GM18508 (cell line): ENCODE measurements at regions not wholly inside any gene's neighbourhood (a gene's known extent, or its start where the extent isn't known, plus 50 kb on each side); places are given as distances from the start of the nearest gene placed in this dataset.
"Not testable (repeated sequence)": the region's sequence is repeated elsewhere in the genome, so short reads cannot be mapped to it uniquely, and the experiment has no call there.

Source experiments
- ATAC-seq: cut with Tn5 transposase; IDR thresholded peaks from one replicate; pipeline ENCODE4 v1.9.1; 2021; ENCODE audit warnings: moderate number of reproducible peaks; ENCODE audit not compliant: insufficient read depth, unreplicated experiment

DNA sequence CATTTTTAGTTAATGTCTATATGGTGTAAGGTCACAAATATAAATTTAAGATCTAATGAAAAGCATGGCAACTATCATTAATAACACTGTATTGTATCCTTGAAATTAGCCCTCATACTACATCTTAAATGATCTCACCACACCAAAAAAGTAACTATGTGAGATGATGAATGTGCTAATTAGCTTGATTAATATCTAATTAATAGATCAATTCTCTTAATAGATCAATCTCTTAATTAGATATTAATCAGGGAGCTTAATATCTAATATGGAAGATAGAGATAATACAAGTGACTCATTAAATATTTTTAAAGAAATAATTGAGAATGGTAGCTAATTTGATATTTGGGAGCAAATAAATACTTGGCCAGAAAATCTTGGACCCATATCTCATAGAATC, 178.5 kb upstream of the FAT3 start:
- ATAC-seq, result no peak

DNA sequence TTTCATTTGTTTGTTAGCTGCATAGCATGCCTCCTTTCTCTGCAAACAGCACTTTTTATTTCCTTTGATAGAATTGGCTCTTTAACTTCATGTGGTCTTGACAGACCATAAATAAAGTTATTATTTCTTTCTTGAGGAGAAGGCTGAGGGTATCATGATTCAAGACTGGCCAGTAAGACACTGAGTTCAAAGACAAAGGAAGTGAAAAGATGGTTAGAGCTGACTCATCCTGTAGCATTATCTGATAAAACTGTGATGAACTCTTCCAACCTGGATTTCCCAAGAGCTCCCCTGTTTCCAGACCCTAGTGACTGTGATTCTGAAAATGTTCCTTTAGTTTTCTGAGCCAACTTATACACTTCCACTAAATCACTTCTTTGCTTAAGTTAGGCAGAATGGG, 179.3 kb upstream of the FAT3 start:
- ATAC-seq, result no peak

DNA sequence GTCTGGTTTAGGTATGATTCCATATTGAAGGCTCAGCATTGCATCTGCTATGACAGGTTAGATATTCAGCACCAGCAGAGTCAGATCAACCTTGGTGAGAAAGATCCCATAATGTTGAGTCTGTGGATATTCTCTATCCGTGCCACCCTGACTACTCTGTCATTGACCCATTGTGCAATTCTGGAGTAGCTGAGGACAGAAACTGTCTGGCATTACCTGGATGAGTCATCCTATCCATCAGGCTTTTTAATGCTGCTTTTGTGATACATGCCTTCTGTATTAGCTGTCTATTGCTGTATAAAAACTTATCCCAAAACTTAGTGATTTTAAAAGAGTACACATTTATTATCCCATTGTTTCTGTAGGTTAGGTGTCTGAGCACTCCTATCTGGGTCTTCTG, 189.1 kb upstream of the FAT3 start:
- ATAC-seq, result no peak

DNA sequence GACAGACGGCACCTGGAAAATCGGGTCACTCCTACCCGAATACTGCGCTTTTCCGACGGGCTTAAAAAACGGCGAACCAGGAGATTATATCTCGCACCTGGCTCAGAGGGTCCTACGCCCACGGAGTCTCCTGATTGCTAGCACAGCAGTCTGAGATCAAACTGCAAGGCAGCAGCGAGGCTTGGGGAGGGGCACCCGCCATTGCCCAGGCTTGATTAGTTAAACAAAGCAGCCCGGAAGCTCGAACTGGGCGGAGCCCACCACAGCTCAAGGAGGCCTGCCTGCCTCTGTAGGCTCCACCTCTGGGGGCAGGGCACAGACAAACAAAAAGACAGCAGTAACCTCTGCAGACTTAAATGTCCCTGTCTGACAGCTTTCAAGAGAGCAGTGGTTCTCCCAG, 197.5 kb upstream of the FAT3 start:
- ATAC-seq, result not testable (repeated sequence)

DNA sequence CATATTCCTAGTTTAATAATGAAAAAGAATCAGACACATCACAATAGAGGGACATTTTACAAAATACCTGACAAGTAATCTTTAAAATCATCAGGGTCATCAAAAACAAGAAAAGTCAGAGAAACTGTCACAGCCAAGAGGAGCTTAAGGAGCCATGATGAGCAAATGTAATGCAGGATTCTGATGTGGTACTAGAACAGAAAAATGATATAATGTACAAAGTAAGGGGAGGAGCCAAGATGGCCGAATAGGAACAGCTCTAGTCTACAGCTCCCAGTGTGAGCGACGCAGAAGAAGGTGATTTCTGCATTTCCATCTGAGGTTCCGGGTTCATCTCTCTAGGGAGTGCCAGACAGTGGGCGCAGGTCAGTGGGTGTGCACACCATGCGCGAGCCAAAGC, 198.0 kb upstream of the FAT3 start:
- ATAC-seq, result no peak

DNA sequence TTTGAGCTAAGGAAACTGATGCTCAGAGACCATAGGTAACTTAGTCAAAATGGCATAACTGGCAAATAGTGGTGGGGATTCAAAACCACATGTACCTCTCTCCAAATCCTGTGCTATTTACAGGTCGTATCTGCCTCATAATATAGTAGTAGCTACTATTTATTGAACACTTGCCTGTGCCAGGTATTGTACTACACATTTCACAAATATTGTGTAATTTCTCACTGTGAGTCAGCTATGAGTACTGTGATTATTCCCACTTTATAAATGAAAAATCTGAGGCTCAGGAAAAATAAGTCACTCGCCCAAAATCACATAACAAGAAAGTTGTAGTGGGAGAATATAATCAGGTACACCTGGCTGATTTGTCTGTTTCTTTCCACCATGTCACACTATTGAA, 199.8 kb upstream of the FAT3 start:
- no peak for ATAC-seq

DNA sequence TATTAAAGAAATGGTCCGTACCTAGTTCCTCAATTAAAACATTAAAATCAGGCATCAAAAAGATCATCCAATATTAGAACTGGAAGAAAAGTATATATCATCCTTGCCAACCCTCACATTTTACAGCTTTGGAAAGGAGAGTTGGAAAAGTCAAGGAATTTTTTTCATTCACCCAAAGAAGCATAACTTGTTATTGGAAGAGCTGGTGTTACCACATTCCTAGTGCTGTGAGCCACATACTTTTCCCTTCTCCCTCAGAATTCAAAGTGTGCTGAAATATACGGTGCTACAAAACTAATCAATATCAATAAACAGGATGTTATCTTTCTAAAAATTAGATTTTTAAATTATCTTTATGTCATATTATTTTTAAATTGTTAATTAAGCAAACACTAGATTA, 202.1 kb upstream of the FAT3 start:
- ATAC-seq, result no peak

DNA sequence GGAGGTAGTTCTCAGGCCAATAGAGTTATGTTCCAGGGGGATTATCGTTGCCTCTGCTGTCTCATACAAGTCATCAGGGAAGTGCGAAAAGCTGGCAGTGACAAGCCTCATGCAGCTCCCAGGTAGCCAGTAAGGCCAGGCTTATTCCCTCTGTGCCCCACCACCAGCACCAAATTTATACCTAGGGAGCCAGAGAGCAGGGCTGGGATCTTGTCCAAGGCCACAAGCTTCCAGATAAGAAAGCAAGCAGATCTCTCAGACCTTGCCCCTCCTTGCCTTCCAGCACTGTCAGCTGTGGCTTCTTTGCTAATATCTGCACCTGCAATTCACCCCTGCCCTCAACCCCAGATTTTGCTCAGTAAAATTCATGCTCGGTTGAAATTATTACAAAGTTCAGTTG, 206.3 kb upstream of the FAT3 start:
- ATAC-seq, result no peak

DNA sequence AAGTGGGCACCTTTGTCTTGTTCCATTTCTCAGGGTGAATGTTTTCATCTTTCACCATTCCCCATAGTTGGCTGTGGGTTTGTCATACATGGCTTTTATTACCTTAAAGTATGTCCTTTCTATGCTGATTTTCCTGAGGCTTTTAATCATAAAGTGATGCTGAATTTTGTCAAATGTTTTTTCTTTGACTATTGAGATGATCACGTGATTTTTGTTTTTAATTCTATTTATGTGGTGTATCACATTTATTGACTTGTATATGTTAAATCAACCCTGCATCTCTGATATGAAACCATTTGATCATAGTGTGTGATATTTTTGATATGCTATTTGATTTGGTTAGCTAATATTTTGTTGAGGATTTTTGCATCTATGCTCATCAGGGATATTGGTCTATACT, 216.4 kb upstream of the FAT3 start:
- ATAC-seq, result no peak

DNA sequence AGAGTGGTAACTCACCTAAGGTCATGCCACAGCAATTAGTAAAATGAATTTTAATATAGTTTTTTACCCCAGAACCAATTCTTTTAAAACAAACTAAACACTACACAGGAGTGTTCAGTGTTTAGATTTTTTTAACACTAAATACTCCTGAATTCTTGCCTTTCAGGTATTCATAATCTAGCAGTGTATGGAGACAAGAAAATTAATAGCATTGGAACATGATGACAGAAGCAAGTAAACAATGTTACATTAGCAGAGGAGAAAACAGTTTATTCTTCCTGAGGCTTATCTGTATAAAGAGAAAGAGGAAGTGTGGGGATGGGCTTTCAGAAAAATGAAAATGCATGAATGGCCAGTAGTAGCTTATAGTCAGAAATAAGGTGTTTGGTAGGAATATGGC, 222.1 kb upstream of the FAT3 start:
- ATAC-seq, result no peak

DNA sequence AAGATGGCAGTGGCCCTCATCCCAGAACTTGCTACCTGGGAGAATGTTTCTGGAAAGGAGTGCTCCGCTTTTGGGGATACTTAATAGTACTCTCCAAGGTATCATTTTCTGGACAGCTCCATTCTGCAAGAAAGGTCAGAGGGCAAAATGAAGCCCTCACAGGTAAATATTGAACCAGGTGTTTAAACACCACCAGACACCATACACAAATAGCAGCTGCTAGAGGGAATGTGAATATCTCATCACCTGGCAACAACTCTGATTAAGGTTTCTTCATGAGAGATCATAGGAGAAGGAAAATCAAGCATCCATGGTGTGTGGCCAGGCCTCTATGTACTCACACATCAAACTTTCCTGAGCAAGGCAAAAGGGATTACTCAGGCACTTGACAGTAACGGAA, 226.1 kb upstream of the FAT3 start:
- ATAC-seq, result no peak

DNA sequence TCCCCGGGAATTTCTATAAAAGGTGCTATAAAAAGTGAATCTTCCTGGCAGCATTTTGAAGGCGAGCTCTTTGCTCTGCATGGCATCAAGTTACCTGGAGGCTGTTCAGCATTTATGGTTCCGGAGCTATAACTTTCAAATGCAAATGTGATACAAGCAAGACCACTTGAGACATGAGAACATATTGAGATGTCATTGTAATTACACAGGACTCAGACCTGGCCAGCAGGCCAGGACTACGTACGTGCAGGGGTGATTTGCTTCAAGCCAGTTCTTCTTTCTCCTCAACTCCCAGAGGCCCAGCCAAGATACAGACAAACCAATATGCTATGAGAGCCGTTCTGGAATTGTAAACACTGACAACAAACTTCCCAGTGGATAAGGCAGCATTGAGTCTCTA, 227.4 kb upstream of the FAT3 start:
- ATAC-seq, result no peak

DNA sequence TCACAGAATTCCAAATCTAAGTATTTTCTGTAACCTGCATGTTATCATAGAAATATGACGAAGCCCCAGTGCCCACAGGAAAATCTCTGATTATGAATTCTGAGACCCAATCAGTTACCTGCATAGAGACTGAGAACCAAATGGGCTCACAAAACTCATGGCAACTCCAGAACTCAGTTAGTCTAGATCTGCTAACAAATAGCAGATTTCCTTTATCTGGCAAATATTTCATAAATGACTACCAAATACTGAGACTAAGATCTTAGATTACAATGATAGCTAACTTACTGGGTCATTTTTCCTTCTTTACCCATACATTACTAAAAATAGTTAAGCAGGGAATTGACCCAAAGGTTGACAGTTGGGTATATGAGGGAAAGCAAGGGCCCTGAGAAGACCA, 228.1 kb upstream of the FAT3 start:
- ATAC-seq, result no peak

DNA sequence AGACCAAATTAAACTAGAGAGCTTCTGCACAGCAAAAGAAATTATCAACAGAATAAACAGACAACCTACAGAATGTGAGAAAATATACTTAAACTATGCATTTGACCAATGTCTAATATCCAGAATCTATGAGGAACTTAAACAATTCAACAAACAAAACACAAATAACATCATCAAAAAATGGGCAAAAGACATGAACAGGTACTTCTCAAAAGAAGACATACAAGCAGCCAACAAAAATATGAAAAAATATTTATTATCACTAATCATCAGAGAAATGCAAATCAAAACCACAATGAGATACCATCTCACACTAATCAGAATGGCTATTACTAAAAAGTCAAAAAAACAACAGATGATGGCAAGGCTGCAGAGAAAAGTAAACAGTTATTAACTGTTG, 236.2 kb upstream of the FAT3 start:
- ATAC-seq, result not testable (repeated sequence)

DNA sequence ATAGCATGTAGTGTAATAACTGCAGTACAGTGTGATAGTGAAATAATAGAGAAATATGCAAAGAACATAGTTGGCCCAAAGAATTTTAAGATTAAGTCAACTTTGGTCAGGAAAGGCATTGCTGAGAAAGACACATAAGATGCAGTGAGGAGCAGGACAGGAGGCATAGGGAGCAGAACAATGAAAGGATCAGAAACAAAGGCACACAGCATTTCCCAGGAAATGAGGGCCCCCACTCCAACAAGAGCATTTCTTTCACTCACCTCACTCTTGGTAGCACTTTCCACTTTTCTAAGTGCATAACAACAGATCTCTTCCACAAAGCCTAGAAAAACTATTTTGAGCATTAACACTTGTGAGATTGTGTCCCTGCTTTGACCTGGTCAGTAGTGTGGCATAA, 238.4 kb upstream of the FAT3 start:
- no peak for ATAC-seq

DNA sequence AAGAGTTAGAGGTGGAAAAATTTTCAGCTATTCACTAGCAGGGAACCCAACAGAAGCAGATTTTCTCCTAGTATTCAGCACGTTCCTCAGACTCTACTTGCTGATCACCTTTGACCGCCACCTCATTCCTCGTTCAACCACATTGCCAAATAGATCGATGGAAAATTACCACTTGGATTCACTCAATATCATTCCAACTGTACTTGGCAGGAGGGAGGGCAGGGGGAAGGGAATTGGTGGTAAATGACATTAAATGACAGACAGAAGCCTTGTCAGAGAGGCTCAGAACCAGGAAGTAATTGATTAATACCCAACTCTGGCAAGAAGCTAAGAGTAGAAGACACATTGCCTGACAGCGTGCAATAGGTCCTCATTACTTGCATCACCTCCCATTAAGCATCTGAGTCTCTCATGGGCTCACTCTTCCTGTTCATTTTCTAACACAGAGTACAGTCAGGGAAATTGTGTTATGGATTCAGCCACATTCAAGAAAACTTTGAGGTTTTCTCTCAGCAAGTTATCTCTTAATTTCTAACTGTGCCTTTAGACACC, 240.5 kb upstream of the FAT3 start:
- no peak for ATAC-seq

DNA sequence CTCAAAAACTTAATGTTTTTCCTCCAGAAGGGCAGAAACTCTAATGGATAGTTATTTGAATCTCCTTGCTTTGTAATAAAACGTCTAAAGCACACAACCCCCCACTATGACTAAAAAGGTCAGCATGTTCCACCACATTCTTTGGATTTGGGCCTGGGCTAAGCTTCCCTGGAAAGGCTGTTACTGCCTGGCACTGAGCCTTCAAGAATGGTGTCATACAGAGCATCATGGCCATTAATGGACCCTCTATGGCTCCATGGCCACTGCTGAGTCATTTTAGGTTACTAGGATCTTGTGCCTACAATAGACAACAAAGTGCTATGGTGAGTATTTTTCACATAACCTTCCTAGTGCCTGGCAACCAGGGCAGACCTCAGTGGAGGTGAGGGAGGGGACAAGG, 242.6 kb upstream of the FAT3 start:
- ATAC-seq, result no peak

DNA sequence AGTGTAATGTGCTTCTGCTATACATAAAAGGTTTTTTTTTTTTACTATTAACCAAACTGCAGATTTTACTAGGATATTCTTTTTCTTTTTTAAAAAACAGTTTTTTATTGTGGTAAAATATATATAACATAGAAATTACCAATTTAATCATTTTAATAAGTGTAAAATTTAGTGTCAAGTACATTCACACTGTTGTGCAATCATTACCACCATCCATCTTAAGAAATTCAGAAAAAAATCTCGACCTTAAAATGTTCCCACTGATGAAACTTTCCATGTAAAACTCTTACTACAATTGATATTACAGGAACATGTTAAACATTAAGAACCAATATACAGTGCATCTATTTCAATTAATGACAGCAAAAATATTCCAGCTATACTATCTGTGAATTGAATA, 244.8 kb upstream of the FAT3 start:
- ATAC-seq, result no peak

DNA sequence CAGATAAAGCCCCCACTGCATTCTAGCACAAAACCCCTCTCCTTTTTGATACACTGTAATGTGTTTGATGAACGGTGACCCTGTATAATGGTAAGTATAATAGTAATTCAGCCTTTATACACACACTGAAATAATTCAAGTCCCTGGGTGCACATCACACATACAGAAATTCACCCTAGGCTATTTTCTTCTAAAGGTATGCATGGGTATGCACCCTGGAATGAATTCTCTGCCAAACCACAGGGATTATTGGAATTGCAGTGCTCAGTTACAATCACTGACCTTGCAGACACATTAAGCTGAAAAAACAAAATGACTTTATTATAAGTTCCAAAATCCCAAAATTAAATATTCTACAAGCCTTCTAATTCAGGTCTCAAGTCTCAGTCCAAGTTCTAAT, 245.9 kb upstream of the FAT3 start:
- ATAC-seq, result no peak

DNA sequence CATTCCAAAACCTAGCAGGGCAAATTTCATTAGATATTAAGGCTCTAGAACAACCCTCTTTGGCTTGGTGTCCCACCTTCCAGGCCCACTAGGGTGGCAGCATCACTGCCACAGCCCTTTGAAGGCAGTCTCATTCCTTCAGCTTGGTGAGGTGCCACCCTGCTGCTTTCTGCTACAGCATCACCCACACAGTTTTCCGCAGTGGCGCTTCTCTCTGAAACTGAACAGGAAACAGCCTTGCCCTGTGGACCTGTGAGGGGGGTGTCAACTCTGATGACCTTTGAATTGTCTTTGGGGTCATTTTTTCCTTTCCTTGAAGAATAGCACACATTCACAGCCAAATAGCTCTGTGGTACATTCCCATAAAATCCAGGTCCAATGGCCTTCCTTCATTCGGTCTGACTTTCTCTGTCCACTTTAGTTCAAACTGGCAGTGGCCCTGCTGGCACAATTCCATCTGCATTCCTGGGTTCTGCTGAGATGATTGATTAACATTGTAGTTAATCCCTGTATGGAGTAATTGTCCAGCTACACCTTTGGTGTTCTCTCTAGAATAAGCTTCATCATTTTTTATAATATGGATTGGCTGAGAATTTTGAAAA, 251.9 kb upstream of the FAT3 start:
- no peak for ATAC-seq

DNA sequence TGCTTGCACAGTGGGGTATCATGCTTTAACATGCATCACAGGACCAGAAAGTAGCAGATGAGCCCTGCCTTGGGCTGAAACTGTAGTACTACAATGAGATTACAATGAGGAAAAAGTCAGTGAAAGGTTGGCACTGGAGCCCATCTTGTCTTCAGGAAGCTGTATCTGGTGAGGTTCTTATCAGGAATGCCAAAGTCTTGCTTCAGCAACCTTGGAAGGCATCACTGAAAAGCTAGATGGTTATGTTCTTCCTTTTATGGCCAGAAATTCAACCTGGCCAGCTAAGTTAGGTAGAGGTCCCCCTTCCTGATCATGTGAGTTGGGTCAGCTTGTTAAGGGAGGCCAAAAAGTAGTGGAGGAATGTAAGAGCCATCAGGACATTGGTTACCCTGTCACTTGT, 254.0 kb upstream of the FAT3 start:
- ATAC-seq, result no peak

DNA sequence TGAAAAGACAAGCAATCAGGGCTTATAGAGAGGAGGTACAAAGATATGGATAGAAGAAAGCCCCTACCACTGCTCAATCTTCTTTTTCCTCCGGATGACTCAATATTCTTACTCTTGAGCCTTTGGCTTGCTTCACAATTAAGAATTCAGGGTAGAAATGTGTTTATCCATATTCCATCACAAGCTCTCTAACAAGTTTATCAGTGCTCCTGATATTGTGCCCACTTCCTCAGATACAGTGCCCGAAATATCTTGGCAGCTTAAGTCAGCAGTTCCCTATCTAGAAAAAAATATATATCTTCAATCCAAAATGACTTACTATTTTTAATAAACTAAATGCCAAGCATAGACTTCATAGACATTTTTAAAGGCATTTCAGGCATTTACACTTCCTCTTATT, 255.1 kb upstream of the FAT3 start:
- ATAC-seq, result no peak

DNA sequence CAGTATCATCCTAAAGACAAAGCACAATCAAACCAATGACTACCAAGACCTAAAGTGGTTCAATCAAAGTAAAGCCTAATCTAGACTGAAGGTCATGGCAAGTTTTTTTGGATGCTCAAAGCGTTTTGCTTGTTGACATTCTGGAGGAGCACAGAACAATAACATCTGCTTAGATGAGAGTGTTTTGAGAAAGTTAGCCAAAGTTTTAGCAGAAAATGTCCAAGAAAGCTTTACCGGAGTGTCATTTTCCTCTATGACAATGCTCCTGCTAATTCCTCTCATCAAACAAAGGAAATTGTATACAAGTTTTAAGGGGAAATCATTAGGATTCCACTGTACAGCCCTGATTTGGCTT, 256.9 kb upstream of the FAT3 start:
- no peak for ATAC-seq
